Cerebellar cortex (tissue), 1 donor: ENCODE measurements at regions not wholly inside any gene's neighbourhood (a gene's known extent, or its start where the extent isn't known, plus 50 kb on each side); places are given as distances from the start of the nearest gene placed in this dataset.
"Not testable (repeated sequence)": the region's sequence is repeated elsewhere in the genome, so short reads cannot be mapped to it uniquely, and the experiment has no call there.

Experiments
- DNase-seq: peaks from one replicate; pipeline ENCODE4 v3.0.0-alpha.2; 2015; ENCODE audit warnings: low spot score

- DNase-seq: no peak
Observed at GRCh38 chr13:75178436-75178835, 303.5 kb downstream of the TBC1D4 start.

GRCh38 chr13:75175575-75175974, 306.4 kb downstream of the TBC1D4 start:
- no peak for DNase-seq

- DNase-seq: not testable (repeated sequence)
Observed at GRCh38 chr13:75175097-75175496, 306.9 kb downstream of the TBC1D4 start.

GRCh38 chr13:75174481-75174880, 307.5 kb downstream of the TBC1D4 start:
- DNase-seq: no peak

- no peak for DNase-seq
Observed at GRCh38 chr13:75173457-75174356, 308.3 kb downstream of the TBC1D4 start.

- no peak for DNase-seq
Observed at GRCh38 chr13:75170311-75170710, 311.7 kb downstream of the TBC1D4 start.

GRCh38 chr13:75165543-75166230, 316.3 kb downstream of the TBC1D4 start:
- no peak for DNase-seq

- DNase-seq: no peak
Observed at GRCh38 chr13:75161804-75162203, 320.2 kb downstream of the TBC1D4 start.

GRCh38 chr13:75160984-75161383, 321.0 kb downstream of the TBC1D4 start:
- DNase-seq: no peak

GRCh38 chr13:75154331-75154730, 327.6 kb downstream of the TBC1D4 start:
- DNase-seq: peak; percentile 20

- no peak for DNase-seq
Observed at GRCh38 chr13:75153834-75154233, 328.1 kb downstream of the TBC1D4 start.

- no peak for DNase-seq
Observed at GRCh38 chr13:75153386-75153785, 328.6 kb downstream of the TBC1D4 start.

GRCh38 chr13:75151081-75151643, 330.8 kb downstream of the TBC1D4 start:
- no peak for DNase-seq

GRCh38 chr13:75149776-75150175, 332.2 kb downstream of the TBC1D4 start:
- DNase-seq: peak; percentile 70

- DNase-seq: no peak
Observed at GRCh38 chr13:75147946-75148345, 334.0 kb downstream of the TBC1D4 start.

- DNase-seq: no peak
Observed at GRCh38 chr13:75146436-75146835, 335.5 kb downstream of the TBC1D4 start.

- DNase-seq: no peak
Observed at GRCh38 chr13:75145927-75146326, 336.0 kb downstream of the TBC1D4 start.

GRCh38 chr13:75139291-75139690, 342.7 kb downstream of the TBC1D4 start:
- no peak for DNase-seq

- no peak for DNase-seq
Observed at GRCh38 chr13:75137911-75138571, 343.9 kb downstream of the TBC1D4 start.

GRCh38 chr13:75136151-75136550, 345.8 kb downstream of the TBC1D4 start:
- no peak for DNase-seq

GRCh38 chr13:75135325-75135825, 346.6 kb downstream of the TBC1D4 start:
- no peak for DNase-seq
